Heart right ventricle (tissue), 16 donors: ENCODE measurements at regions not wholly inside any gene's neighbourhood (a gene's known extent, or its start where the extent isn't known, plus 50 kb on each side); places are given as distances from the start of the nearest gene placed in this dataset.
A peak's percentile ranks its signal among the peaks of the same experiment; 100 is the strongest.

ENCODE experiments used
- ATAC-seq, 8 donors: fragments of 200-7000 bp; cut with Tn5 transposase; one replicate each; pipeline ENCODE4 v1.9.1; 2020; ENCODE audit warnings: mild to moderate bottlenecking in 8 of 8, moderate library complexity in 8 of 8, moderate number of reproducible peaks in 1 of 8
- DNase-seq, 2 donors: peaks; one replicate each; pipeline ENCODE4 v3.0.0-alpha.2; 2020
- H3K27ac ChIP-seq, 10 donors: fragments of 200-600 bp; sonication (generic) in 2 of 10; one replicate each; pipeline versions ENCODE4 v1.5.0 to v1.8.0; 2020 to 2022; ENCODE audit warnings: mild to moderate bottlenecking in 3 of 10
- H3K27me3 ChIP-seq, 7 donors: fragments of 200-600 bp; one replicate each; pipeline ENCODE4 v1.8.0; 2021 to 2022; ENCODE audit warnings: mild to moderate bottlenecking in 2 of 7
- H3K36me3 ChIP-seq, 9 donors: fragments of 200-600 bp; sonication (generic) in 1 of 9; one replicate each; pipeline versions ENCODE4 v1.5.0 to v1.8.0; 2020 to 2022; ENCODE audit warnings: mild to moderate bottlenecking in 2 of 9
- H3K4me1 ChIP-seq, 9 donors: fragments of 200-600 bp; sonication (generic) in 1 of 9; one replicate each; pipeline versions ENCODE4 v1.5.0 to v1.8.0; 2020 to 2022; ENCODE audit warnings: mild to moderate bottlenecking in 4 of 9
- H3K4me3 ChIP-seq, 10 donors: fragments of 200-600 bp; sonication (generic) in 2 of 10; one replicate each; pipeline versions ENCODE4 v1.5.0 to v1.8.0; 2020 to 2022; ENCODE audit warnings: mild to moderate bottlenecking in 7 of 10, moderate library complexity in 2 of 10
- H3K9me3 ChIP-seq, 11 donors: fragments of 200-600 bp in 10 of 11; sonication (generic) in 2 of 11; one replicate each; pipeline versions ENCODE4 v1.5.0 to v1.8.0; 2013 to 2022; ENCODE audit warnings: mild to moderate bottlenecking in 2 of 11, control low read depth in 1 of 11, moderate library complexity in 1 of 11
- CTCF ChIP-seq, 9 donors: fragments of 200-600 bp; sonication (generic) in 2 of 9; IDR thresholded peaks; one replicate each; pipeline versions ENCODE4 v1.5.0 to v1.8.0; 2021 to 2022; ENCODE audit warnings: antibody characterized with exemption in 9 of 9, mild to moderate bottlenecking in 5 of 9, moderate library complexity in 1 of 9
- WGBS, 2 donors: extraction: QIAGEN DNeasy Blood & Tissue Kit; methylation state at CpG; one replicate each; pipeline ENCODE4 v1.1.7; 2013; ENCODE audit warnings: inconsistent platforms in 1 of 2; 5-methylcytosine and 5-hydroxymethylcytosine counted together
- intact Hi-C, 10 donors: fragments of 100-400 bp; cut with DNase I; formaldehyde crosslinking; loops; one replicate each; pipeline versions ENCODE4 v1.11.1 to v1.14.2; 2022
- donor health status: Arrhythmogenic right ventricular cardiomyopathy.
- donor health status: ischemic (EF 13 %, LVEDD 7.1; RV severe dilation, severe dysfunction).
- donor health status: healthy with polysubstance abuse.
- donor health status: DM: no; HTN: yes; CAD: no.
- donor health status: DM: no; HTN: no; CAD: no.
- donor health status: ischemic (EF 25% LVEDD 6.9; RV normal size, moderate dysfunction).
- donor health status: ischemic (EF 25% LVEDD 5.7; RV mildly dilated, moderate dysfunction).
- donor health status: healthy.
- donor health status: DM: yes; HTN: yes; CAD: no.
- donor health status: Ischemic cardiomyopathy.
- donor health status: ischemic (EF 35%, LVEDD 5.7; RV mildly dilated, moderate dysfunction).
- donor health status: nonischemic (EF 11% LVEDD 7.7; RV severe dilation, severe dysfunction).
- donor health status: DM: yes; HTN: yes; CAD: no.
- donor health status: PGD.
- donor health status: ischemic (EF 29% LVEDD 5.4; RV normal size, mild dysfunction).
- donor health status: nonischemic (EF 23%, LVEDD 6.1; RV moderate dilation, normal function).

GRCh38 chrX:107547621-107548020 lies 80.7 kb upstream of the PRPS1 start:
- no peaks in the 10 kb centered on the region for H3K36me3 ChIP-seq
- peak in 7 of 8 donors; percentile 28 to 80 (median 63) for ATAC-seq
- H3K4me3 ChIP-seq = no peak overlapping the region
- peak in 1 of 2 donors; percentile 11 for DNase-seq
- peaks cover 0 to 27% (median 0%) of the 10 kb centered on the region in 7 donors for H3K27me3 ChIP-seq
- no peaks in the 10 kb centered on the region for H3K9me3 ChIP-seq
- H3K27ac ChIP-seq = no peak overlapping the region
- intact Hi-C loops = no loop called here
- 47 to 49% methylated on average over 7 of the region's 7 CpGs for WGBS, 2 donors
- no peaks in the 10 kb centered on the region for H3K4me1 ChIP-seq
- TF ChIP-seq CTCF (IDR thresholded peaks at IDR 0.05) = no peak

GRCh38 chrX:107548775-107549174 lies 79.5 kb upstream of the PRPS1 start:
- H3K9me3 ChIP-seq = no peaks in the 10 kb centered on the region
- H3K4me1 ChIP-seq = no peaks in the 10 kb centered on the region
- ATAC-seq = no peak
- no peak for DNase-seq
- H3K27me3 ChIP-seq = peaks cover 0 to 37% (median 0%) of the 10 kb centered on the region in 7 donors
- intact Hi-C loops = no loop called here
- H3K27ac ChIP-seq = no peak overlapping the region
- H3K36me3 ChIP-seq = no peaks in the 10 kb centered on the region
- no peak overlapping the region for H3K4me3 ChIP-seq
- 93 to 98% methylated on average over 3 of the region's 3 CpGs for whole genome bisulfite sequencing, 2 donors
- no peak for TF ChIP-seq CTCF (IDR thresholded peaks at IDR 0.05)

- no peak for TF ChIP-seq CTCF (IDR thresholded peaks at IDR 0.05)
- Histone ChIP-seq H3K27ac (no peak overlapping the region), H3K36me3 (no peaks in the 10 kb centered on the region), H3K27me3 (peaks cover 0 to 40% (median 0%) of the 10 kb centered on the region in 7 donors), H3K4me1 (no peaks in the 10 kb centered on the region), H3K4me3 (no peak overlapping the region), H3K9me3 (no peaks in the 10 kb centered on the region)
- WGBS, 2 donors = 57 to 83% methylated on average over 3 to 5 of the region's 5 CpGs
- ATAC-seq = no peak
- intact Hi-C loops = no loop called here
- DNase-seq = no peak
These were observed 78.8 kb upstream of the PRPS1 start for GRCh38 chrX:107549504-107549903.

- peak in 1 of 8 donors; percentile 44 for ATAC-seq
These were observed 76.8 kb upstream of the PRPS1 start for GRCh38 chrX:107551546-107551945.

More at GRCh38 chrX:107551546-107551945, 76.8 kb upstream of the PRPS1 start:
- Histone ChIP-seq H3K27ac (no peak overlapping the region), H3K27me3 (peaks cover 0 to 35% (median 0%) of the 10 kb centered on the region in 7 donors), H3K9me3 (no peaks in the 10 kb centered on the region), H3K4me1 (no peaks in the 10 kb centered on the region), H3K36me3 (no peaks in the 10 kb centered on the region), H3K4me3 (no peak overlapping the region)
- 45 to 51% methylated on average over 7 of the region's 7 CpGs for WGBS, 2 donors
- DNase-seq = peak in 1 of 2 donors; percentile 14
- TF ChIP-seq CTCF (IDR thresholded peaks at IDR 0.05) = no peak
- intact Hi-C loops = no loop called here
